HG03442 (cell line): ENCODE measurements at regions not wholly inside any gene's neighbourhood (a gene's known extent, or its start where the extent isn't known, plus 50 kb on each side); places are given as distances from the start of the nearest gene placed in this dataset.
"Not testable (repeated sequence)": the region's sequence is repeated elsewhere in the genome, so short reads cannot be mapped to it uniquely, and the experiment has no call there.

Experiments used
- ATAC-seq: cut with Tn5 transposase; IDR thresholded peaks from one replicate; pipeline ENCODE4 v1.9.1; 2021; ENCODE audit warnings: mild to moderate bottlenecking, moderate library complexity; ENCODE audit not compliant: unreplicated experiment

- not testable (repeated sequence) for ATAC-seq
Observed at GRCh38 chr2:107535905-107536689, 290.6 kb upstream of the RGPD4 start.

GRCh38 chr2:107542314-107542740 is 284.4 kb upstream of the RGPD4 start:
- ATAC-seq, result no peak

GRCh38 chr2:107543793-107544192 is 282.9 kb upstream of the RGPD4 start:
- no peak for ATAC-seq

- ATAC-seq, result no peak
Observed at GRCh38 chr2:107545066-107545465, 281.6 kb upstream of the RGPD4 start.

- ATAC-seq, result no peak
Observed at GRCh38 chr2:107545851-107546250, 280.8 kb upstream of the RGPD4 start.

GRCh38 chr2:107548216-107548615 is 278.5 kb upstream of the RGPD4 start:
- no peak for ATAC-seq

- no peak for ATAC-seq
Observed at GRCh38 chr2:107553046-107553445, 273.6 kb upstream of the RGPD4 start.

GRCh38 chr2:107553539-107553938 is 273.2 kb upstream of the RGPD4 start:
- ATAC-seq, result no peak

GRCh38 chr2:107556038-107556627 is 270.6 kb upstream of the RGPD4 start:
- ATAC-seq, result no peak

- ATAC-seq, result no peak
Observed at GRCh38 chr2:107558295-107558694, 268.4 kb upstream of the RGPD4 start.

GRCh38 chr2:107569496-107569895 is 257.2 kb upstream of the RGPD4 start:
- ATAC-seq, result no peak

- no peak for ATAC-seq
Observed at GRCh38 chr2:107570876-107571275, 255.8 kb upstream of the RGPD4 start.

GRCh38 chr2:107572890-107573289 is 253.8 kb upstream of the RGPD4 start:
- not testable (repeated sequence) for ATAC-seq

- no peak for ATAC-seq
Observed at GRCh38 chr2:107576991-107577390, 249.7 kb upstream of the RGPD4 start.

GRCh38 chr2:107582487-107582886 is 244.2 kb upstream of the RGPD4 start:
- no peak for ATAC-seq

GRCh38 chr2:107584577-107584976 is 242.1 kb upstream of the RGPD4 start:
- no peak for ATAC-seq

GRCh38 chr2:107585851-107586250 is 240.8 kb upstream of the RGPD4 start:
- no peak for ATAC-seq

- ATAC-seq, result no peak
Observed at GRCh38 chr2:107588181-107588580, 238.5 kb upstream of the RGPD4 start.

GRCh38 chr2:107589079-107589491 is 237.6 kb upstream of the RGPD4 start:
- no peak for ATAC-seq

GRCh38 chr2:107591561-107592279 is 235.0 kb upstream of the RGPD4 start:
- ATAC-seq, result no peak

- no peak for ATAC-seq
Observed at GRCh38 chr2:107592280-107592624, 234.4 kb upstream of the RGPD4 start.

GRCh38 chr2:107595285-107595684 is 231.4 kb upstream of the RGPD4 start:
- ATAC-seq, result no peak
